ENCODE measurements at regions not wholly inside any gene's neighbourhood (a gene's known extent, or its start where the extent isn't known, plus 50 kb on each side); places are given as distances from the start of the nearest gene placed in this dataset.

- TF ChIP-seq CTCF (IDR thresholded peaks at IDR 0.05), result no peak
- TF ChIP-seq POLR2A (IDR thresholded peaks at IDR 0.05), result no peak
These were observed 206.1 kb downstream of the TLE3 start for GRCh38 chr15:69891606-69892005.
